CD14-positive monocyte (primary cell): ENCODE measurements at regions not wholly inside any gene's neighbourhood (a gene's known extent, or its start where the extent isn't known, plus 50 kb on each side); places are given as distances from the start of the nearest gene placed in this dataset.

Experiments
- DNase-seq, 3 donors: peaks; one replicate each; pipeline ENCODE4 v3.0.0-alpha.2; 2011 to 2022
- H2AFZ ChIP-seq: 2 replicates; pipeline ENCODE4 v1.6.0; 2012; ENCODE audit warnings: mild to moderate bottlenecking, low read depth, low read length, inconsistent platforms; ENCODE audit not compliant: insufficient read depth, poor library complexity, severe bottlenecking
- H3K27ac ChIP-seq, 2 donors: 1 replicate in 1 of 2; 2 replicates in 1 of 2; pipeline ENCODE4 v1.5.1; 2012 to 2013; ENCODE audit warnings: low read length in 2 of 2, control low read depth in 1 of 2, inconsistent platforms in 1 of 2, low read depth in 1 of 2, mild to moderate bottlenecking in 1 of 2
- H3K27me3 ChIP-seq, 2 donors: one replicate each; pipeline versions ENCODE4 v1.6.0 to v1.6.1; 2011 to 2013; ENCODE audit warnings: low read length in 2 of 2; ENCODE audit not compliant: control insufficient read depth in 2 of 2, insufficient read depth in 2 of 2
- H3K36me3 ChIP-seq, 2 donors: replicated peaks in 1 of 2; 1 replicate in 1 of 2; 2 replicates in 1 of 2; pipeline versions ENCODE4 v1.5.1 to v1.6.1; 2012 to 2013; ENCODE audit warnings: low read length in 2 of 2, control low read depth in 1 of 2, inconsistent platforms in 1 of 2, mild to moderate bottlenecking in 1 of 2; ENCODE audit not compliant: insufficient read depth in 2 of 2, control insufficient read depth in 1 of 2
- H3K4me1 ChIP-seq, 2 donors: 1 replicate in 1 of 2; 2 replicates in 1 of 2; pipeline versions ENCODE4 v1.5.1 to v1.6.1; 2012 to 2013; ENCODE audit warnings: low read length in 2 of 2, control low read depth in 1 of 2, inconsistent platforms in 1 of 2, mild to moderate bottlenecking in 1 of 2, moderate library complexity in 1 of 2; ENCODE audit not compliant: insufficient read depth in 2 of 2, control insufficient read depth in 1 of 2
- H3K4me2 ChIP-seq: replicated peaks from 2 replicates; pipeline ENCODE3; 2012; ENCODE audit warnings: low read length, moderate library complexity, mild to moderate bottlenecking; ENCODE audit not compliant: poor library complexity, severe bottlenecking; ENCODE audit errors: extremely low read depth
- H3K4me3 ChIP-seq, 3 experiments: fragments of 200-600 bp in 1 of 3; sonication (generic) in 1 of 3; replicated peaks in 1 of 3; 1 replicate in 2 of 3; 2 replicates in 1 of 3; pipeline ENCODE4 v1.5.1; 2011 to 2013; ENCODE audit warnings: low read length in 3 of 3, mild to moderate bottlenecking in 3 of 3, control low read depth in 2 of 3, low read depth in 2 of 3, inconsistent platforms in 1 of 3, moderate library complexity in 1 of 3
- H3K79me2 ChIP-seq: 2 replicates; pipeline ENCODE4 v1.6.0; 2012; ENCODE audit warnings: mild to moderate bottlenecking, control low read depth, inconsistent platforms, low read length, moderate library complexity; ENCODE audit not compliant: insufficient read depth
- H3K9ac ChIP-seq: 2 replicates; pipeline ENCODE4 v1.6.0; 2017; ENCODE audit warnings: low read length, mild to moderate bottlenecking; ENCODE audit not compliant: insufficient read depth, poor library complexity, severe bottlenecking
- H3K9me3 ChIP-seq, 2 donors: replicated peaks in 1 of 2; 1 replicate in 1 of 2; 2 replicates in 1 of 2; pipeline versions ENCODE4 v1.5.1 to v1.6.1; 2012 to 2013; ENCODE audit warnings: low read length in 2 of 2, control low read depth in 1 of 2; ENCODE audit not compliant: control insufficient read depth in 1 of 2, insufficient read depth in 1 of 2
- H4K20me1 ChIP-seq: 2 replicates; pipeline ENCODE4 v1.6.0; 2012; ENCODE audit warnings: mild to moderate bottlenecking, low read length, control low read depth, moderate library complexity; ENCODE audit not compliant: insufficient read depth
- H3K27ac Mint-ChIP-seq, 7 donors: one replicate each; pipeline ENCODE4 v1.8.0; 2020; ENCODE audit warnings: mild to moderate bottlenecking in 7 of 7, mixed read lengths in 7 of 7, moderate library complexity in 6 of 7, inconsistent platforms in 2 of 7
- H3K27me3 Mint-ChIP-seq, 3 donors: one replicate each; pipeline ENCODE4 v1.8.0; 2021 to 2022; ENCODE audit warnings: low read depth in 3 of 3, mild to moderate bottlenecking in 3 of 3, mixed read lengths in 3 of 3, moderate library complexity in 3 of 3, inconsistent platforms in 1 of 3
- H3K36me3 Mint-ChIP-seq, 2 donors: one replicate each; pipeline ENCODE4 v1.8.0; 2020; ENCODE audit warnings: mixed read lengths in 2 of 2, inconsistent platforms in 1 of 2, mild to moderate bottlenecking in 1 of 2
- H3K4me1 Mint-ChIP-seq: one replicate; pipeline ENCODE4 v1.8.0; 2020; ENCODE audit warnings: mild to moderate bottlenecking, mixed read lengths
- H3K4me3 Mint-ChIP-seq, 2 donors: one replicate each; pipeline ENCODE4 v1.8.0; 2020; ENCODE audit warnings: mild to moderate bottlenecking in 2 of 2, mixed read lengths in 2 of 2, moderate library complexity in 1 of 2
- H3K9me3 Mint-ChIP-seq, 7 donors: one replicate each; pipeline ENCODE4 v1.8.0; 2020 to 2022; ENCODE audit warnings: mixed read lengths in 7 of 7, mild to moderate bottlenecking in 6 of 7, moderate library complexity in 6 of 7, inconsistent platforms in 2 of 7
- CTCF ChIP-seq: fragments of 200-600 bp; IDR thresholded peaks from one replicate; pipeline ENCODE4 v1.8.0; 2022; ENCODE audit warnings: antibody characterized with exemption, mild to moderate bottlenecking
- WGBS: methylation state at CpG from one replicate; pipeline ENCODE4 v1.1.5; 2013; ENCODE audit warnings: missing lambda C conversion rate; ENCODE audit not compliant: insufficient coverage; 5-methylcytosine and 5-hydroxymethylcytosine counted together
- intact Hi-C, 2 donors: fragments of 100-400 bp; cut with micrococcal nuclease; formaldehyde crosslinking; loops; one replicate each; pipeline versions ENCODE4 v1.15.0 to v1.15.1; 2023

DNA sequence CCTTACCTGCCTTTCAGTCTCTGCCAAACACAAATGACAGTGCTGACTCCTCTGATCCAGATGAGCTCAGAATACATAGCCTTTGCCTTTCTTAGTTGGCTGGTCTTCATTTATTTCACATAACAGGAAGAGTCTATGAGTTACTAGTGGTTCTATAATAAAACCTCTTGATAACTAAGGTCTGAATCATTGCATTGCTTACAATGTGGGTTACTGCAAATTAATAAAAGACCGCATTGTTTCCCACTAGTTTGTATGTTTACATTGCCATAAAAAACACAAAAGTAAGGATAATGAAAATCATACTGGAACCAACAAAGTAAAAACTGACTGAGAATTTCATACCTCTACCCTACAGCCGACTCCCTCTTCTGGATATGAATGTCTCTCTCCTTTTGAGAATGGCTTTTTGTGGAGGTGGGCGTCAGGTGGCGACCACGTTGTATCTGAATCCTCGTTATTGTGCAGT, 62.0 kb upstream of the AKR1E2 start:
- Mint-ChIP-seq H3K4me1 (no peaks in the 10 kb centered on the region), H3K27ac (peak overlapping the region in 2 of 7 donors; percentile 3 to 6), H3K9me3 (no peaks in the 10 kb centered on the region), H3K36me3 (no peaks in the 10 kb centered on the region), H3K4me3 (no peak overlapping the region), H3K27me3 (peaks cover 0 to 3% (median 0%) of the 10 kb centered on the region in 3 donors)
- intact Hi-C loops: no loop called here
- no peaks in the 10 kb centered on the region for H3K79me2 ChIP-seq
- H3K4me3 ChIP-seq: no peak overlapping the region
- no peaks in the 10 kb centered on the region for H3K36me3 ChIP-seq
- no peaks in the 10 kb centered on the region for H3K4me1 ChIP-seq
- DNase-seq: no peak
- no peak overlapping the region for H3K27ac ChIP-seq
- H3K9ac ChIP-seq: no peak overlapping the region
- no CpG with 5 or more reads among the region's 6 CpGs for WGBS
- H2AFZ ChIP-seq: no peak overlapping the region
- H3K9me3 ChIP-seq: no peaks in the 10 kb centered on the region
- H3K27me3 ChIP-seq: no peaks in the 10 kb centered on the region
- H4K20me1 ChIP-seq: no peaks in the 10 kb centered on the region
- H3K4me2 ChIP-seq: no peak overlapping the region
- TF ChIP-seq CTCF: no peak

DNA sequence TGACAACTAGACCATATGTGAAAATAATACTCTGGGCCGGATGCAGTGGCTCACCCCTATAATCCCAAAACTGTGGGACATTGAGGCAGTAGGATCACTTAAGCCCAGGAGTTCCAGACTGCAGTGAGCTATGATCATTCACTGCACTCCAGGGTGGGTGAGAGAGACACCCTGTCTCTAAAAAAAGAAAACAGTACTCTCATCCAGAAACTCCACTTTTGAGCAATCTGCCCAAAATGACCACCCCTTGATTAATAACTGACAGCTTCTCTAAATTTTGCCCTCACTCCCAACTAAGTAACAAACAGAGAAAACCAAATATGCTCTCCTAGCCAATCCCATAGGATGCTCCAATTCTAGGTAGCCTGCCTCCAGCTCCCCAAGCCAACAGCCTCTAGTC, 62.5 kb upstream of the AKR1E2 start:
- Histone ChIP-seq H3K79me2 (no peaks in the 10 kb centered on the region), H3K4me1 (no peaks in the 10 kb centered on the region), H3K4me2 (no peak overlapping the region), H2AFZ (no peak overlapping the region), H3K36me3 (no peaks in the 10 kb centered on the region), H3K9ac (no peak overlapping the region), H3K27ac (no peak overlapping the region), H3K27me3 (no peaks in the 10 kb centered on the region), H4K20me1 (no peaks in the 10 kb centered on the region), H3K9me3 (no peaks in the 10 kb centered on the region), H3K4me3 (no peak overlapping the region)
- H3K27me3 Mint-ChIP-seq: peaks cover 0 to 4% (median 0%) of the 10 kb centered on the region in 3 donors
- no CpG with 5 or more reads among the region's 1 CpG for WGBS
- intact Hi-C loops: no loop called here
- no peaks in the 10 kb centered on the region for H3K9me3 Mint-ChIP-seq
- H3K36me3 Mint-ChIP-seq: no peaks in the 10 kb centered on the region
- TF ChIP-seq CTCF: no peak
- no peaks in the 10 kb centered on the region for H3K4me1 Mint-ChIP-seq
- H3K27ac Mint-ChIP-seq: peak overlapping the region in 2 of 7 donors; percentile 3 to 6
- no peak overlapping the region for H3K4me3 Mint-ChIP-seq
- DNase-seq: no peak
